ENCODE measurements at regions not wholly inside any gene's neighbourhood (a gene's known extent, or its start where the extent isn't known, plus 50 kb on each side); places are given as distances from the start of the nearest gene placed in this dataset.

DNA sequence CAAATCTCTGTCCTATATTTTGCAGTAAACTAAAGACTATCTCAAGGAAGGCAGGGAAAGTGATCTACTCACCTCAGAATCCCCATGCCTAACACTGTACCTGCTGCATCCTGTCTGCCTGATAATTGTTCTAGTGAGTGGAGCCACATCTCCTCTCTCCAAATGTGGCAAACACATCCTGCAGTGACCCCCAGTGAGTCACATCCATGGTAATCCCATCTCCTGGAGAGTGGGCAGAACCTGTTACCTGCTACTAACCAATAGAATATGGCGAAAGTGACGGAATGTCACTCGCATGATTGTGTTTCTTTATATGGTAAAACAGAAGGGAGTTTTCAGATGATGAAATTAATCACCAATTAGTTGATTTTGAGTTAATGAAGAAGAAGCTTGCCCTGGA is 353.8 kb upstream of the DLGAP1 start:
- BruUV-seq (replicated peaks) = no TSS peak
- Histone ChIP-seq H3K27ac (ENCODE audit: extremely low read depth, low read depth, low read length) (no peak overlapping the region), H2AFZ (ENCODE audit: low read depth, low read length) (no peak overlapping the region), H3K4me3 (no peak overlapping the region), H3K36me3 (ENCODE audit: control insufficient read depth, insufficient read depth, low read length) (no peaks in the 10 kb centered on the region), H3K9ac (ENCODE audit: insufficient read depth in 1 of 2, low read depth in 2 of 2, low read length in 2 of 2) (no peak overlapping the region), H3K9me3 (replicated peaks; ENCODE audit: control insufficient read depth, insufficient read depth, low read depth, low read length) (no peaks in the 10 kb centered on the region; the same call in 1 of the 2 replicates), H3K79me2 (ENCODE audit: control insufficient read depth, insufficient read depth, low read length) (no peaks in the 10 kb centered on the region), H3K9me1 (ENCODE audit: control insufficient read depth, insufficient read depth, low read length) (no peaks in the 10 kb centered on the region), H4K20me1 (replicated peaks; ENCODE audit: control insufficient read depth, insufficient read depth, low read length) (no peaks in the 10 kb centered on the region), H3K27me3 (ENCODE audit: control insufficient read depth in 2 of 2, insufficient read depth in 2 of 2, low read length in 2 of 2) (no peaks in the 10 kb centered on the region), H3K4me2 (ENCODE audit: insufficient read depth, low read length) (no peak overlapping the region), H3K4me1 (replicated peaks in 1 of 2; ENCODE audit: control insufficient read depth in 2 of 2, insufficient read depth in 2 of 2, low read length in 2 of 2) (no peaks in the 10 kb centered on the region)
- ATAC-seq (no peak), FAIRE-seq (no peak), DNase-seq (ENCODE audit: extremely low read depth in 1 of 4, low spot score in 3 of 4) (no peak)
- in situ Hi-C loops (cut with MboI) = no loop called here
- 0% methylated on average over 3 of the region's 3 CpGs for WGBS (ENCODE audit: insufficient coverage, low coverage, missing lambda C conversion rate)
- ChIA-PET CTCF (ENCODE audit: low intra/inter-chr PET ratio) (no interaction called here), POLR2A (no interaction called here)
- intact Hi-C loops (cut with micrococcal nuclease) = no loop called here
- TF ChIP-seq CC2D1A (IDR thresholded peaks at IDR 0.05) = no peak
- no peak for TF ChIP-seq NFE2 (IDR thresholded peaks at IDR 0.05; ENCODE audit: low read depth)
- TF ChIP-seq, protein P1, sequence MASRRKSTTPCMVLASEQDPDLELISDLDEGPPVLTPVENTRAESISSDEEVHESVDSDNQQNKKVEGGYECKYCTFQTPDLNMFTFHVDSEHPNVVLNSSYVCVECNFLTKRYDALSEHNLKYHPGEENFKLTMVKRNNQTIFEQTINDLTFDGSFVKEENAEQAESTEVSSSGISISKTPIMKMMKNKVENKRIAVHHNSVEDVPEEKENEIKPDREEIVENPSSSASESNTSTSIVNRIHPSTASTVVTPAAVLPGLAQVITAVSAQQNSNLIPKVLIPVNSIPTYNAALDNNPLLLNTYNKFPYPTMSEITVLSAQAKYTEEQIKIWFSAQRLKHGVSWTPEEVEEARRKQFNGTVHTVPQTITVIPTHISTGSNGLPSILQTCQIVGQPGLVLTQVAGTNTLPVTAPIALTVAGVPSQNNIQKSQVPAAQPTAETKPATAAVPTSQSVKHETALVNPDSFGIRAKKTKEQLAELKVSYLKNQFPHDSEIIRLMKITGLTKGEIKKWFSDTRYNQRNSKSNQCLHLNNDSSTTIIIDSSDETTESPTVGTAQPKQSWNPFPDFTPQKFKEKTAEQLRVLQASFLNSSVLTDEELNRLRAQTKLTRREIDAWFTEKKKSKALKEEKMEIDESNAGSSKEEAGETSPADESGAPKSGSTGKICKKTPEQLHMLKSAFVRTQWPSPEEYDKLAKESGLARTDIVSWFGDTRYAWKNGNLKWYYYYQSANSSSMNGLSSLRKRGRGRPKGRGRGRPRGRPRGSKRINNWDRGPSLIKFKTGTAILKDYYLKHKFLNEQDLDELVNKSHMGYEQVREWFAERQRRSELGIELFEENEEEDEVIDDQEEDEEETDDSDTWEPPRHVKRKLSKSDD (conservative IDR thresholded peaks at IDR 0.05; ENCODE audit: low read length) = no peak
- no peak for TF ChIP-seq XRCC3 (IDR thresholded peaks at IDR 0.05)
- TF ChIP-seq RBM22 (IDR thresholded peaks at IDR 0.05; ENCODE audit: low read depth, low read length, poor library complexity, severe bottlenecking) = no peak
- TF ChIP-seq, protein P2, sequence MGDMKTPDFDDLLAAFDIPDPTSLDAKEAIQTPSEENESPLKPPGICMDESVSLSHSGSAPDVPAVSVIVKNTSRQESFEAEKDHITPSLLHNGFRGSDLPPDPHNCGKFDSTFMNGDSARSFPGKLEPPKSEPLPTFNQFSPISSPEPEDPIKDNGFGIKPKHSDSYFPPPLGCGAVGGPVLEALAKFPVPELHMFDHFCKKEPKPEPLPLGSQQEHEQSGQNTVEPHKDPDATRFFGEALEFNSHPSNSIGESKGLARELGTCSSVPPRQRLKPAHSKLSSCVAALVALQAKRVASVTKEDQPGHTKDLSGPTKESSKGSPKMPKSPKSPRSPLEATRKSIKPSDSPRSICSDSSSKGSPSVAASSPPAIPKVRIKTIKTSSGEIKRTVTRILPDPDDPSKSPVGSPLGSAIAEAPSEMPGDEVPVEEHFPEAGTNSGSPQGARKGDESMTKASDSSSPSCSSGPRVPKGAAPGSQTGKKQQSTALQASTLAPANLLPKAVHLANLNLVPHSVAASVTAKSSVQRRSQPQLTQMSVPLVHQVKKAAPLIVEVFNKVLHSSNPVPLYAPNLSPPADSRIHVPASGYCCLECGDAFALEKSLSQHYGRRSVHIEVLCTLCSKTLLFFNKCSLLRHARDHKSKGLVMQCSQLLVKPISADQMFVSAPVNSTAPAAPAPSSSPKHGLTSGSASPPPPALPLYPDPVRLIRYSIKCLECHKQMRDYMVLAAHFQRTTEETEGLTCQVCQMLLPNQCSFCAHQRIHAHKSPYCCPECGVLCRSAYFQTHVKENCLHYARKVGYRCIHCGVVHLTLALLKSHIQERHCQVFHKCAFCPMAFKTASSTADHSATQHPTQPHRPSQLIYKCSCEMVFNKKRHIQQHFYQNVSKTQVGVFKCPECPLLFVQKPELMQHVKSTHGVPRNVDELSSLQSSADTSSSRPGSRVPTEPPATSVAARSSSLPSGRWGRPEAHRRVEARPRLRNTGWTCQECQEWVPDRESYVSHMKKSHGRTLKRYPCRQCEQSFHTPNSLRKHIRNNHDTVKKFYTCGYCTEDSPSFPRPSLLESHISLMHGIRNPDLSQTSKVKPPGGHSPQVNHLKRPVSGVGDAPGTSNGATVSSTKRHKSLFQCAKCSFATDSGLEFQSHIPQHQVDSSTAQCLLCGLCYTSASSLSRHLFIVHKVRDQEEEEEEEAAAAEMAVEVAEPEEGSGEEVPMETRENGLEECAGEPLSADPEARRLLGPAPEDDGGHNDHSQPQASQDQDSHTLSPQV (IDR thresholded peaks at IDR 0.05) = no peak
- TF ChIP-seq CREB1 (IDR thresholded peaks at IDR 0.05) = no peak
- TF ChIP-seq CREB1 (CRISPR knock-in tag; IDR thresholded peaks at IDR 0.05) = no peak
- TF ChIP-seq E2F8 (IDR thresholded peaks at IDR 0.05; ENCODE audit: low read depth, partially characterized antibody) = no peak
- no peak for TF ChIP-seq SP2 (IDR thresholded peaks at IDR 0.05; ENCODE audit: extremely low read depth, low read depth, low read length, poor library complexity, severe bottlenecking)
- TF ChIP-seq MTA3 (IDR thresholded peaks at IDR 0.05; ENCODE audit: borderline replicate concordance) = no peak
- no peak for TF ChIP-seq ZNF311 (CRISPR knock-in tag; IDR thresholded peaks at IDR 0.05)
- TF ChIP-seq POLR2B (IDR thresholded peaks at IDR 0.05; ENCODE audit: low read depth, partially characterized antibody) = no peak
